ENCODE measurements at regions not wholly inside any gene's neighbourhood (a gene's known extent, or its start where the extent isn't known, plus 50 kb on each side); places are given as distances from the start of the nearest gene placed in this dataset.

GRCh38 chr16:5516115-5516514 is 418.5 kb upstream of the EEF2KMT start:
- TF ChIP-seq CTCF (IDR thresholded peaks at IDR 0.05 in 8 of 11, conservative IDR thresholded peaks at IDR 0.05 in 3 of 11) (no peak), POLR2A (IDR thresholded peaks at IDR 0.05) (no peak), POLR2AphosphoS5 (IDR thresholded peaks at IDR 0.05) (no peak)
